HepG2 (cell line): ENCODE measurements at regions not wholly inside any gene's neighbourhood (a gene's known extent, or its start where the extent isn't known, plus 50 kb on each side); places are given as distances from the start of the nearest gene placed in this dataset.

Source experiments
- ATAC-seq: fragments of 200-7000 bp; cut with Tn5 transposase; 3 replicates; pipeline ENCODE4 v1.9.1; 2020; ENCODE audit warnings: mild to moderate bottlenecking, moderate library complexity
- BruUV-seq: library from RNA; stranded (reverse); fragments of 400-500 nt; replicated peaks from 2 replicates; lab custom pipeline; 2021; lab: Mats Ljungman, UMichigan
- CTCF ChIA-PET: fragments of 300-600 bp; formaldehyde crosslinking; extraction: SDS; loops from one replicate; lab custom pipeline; 2021; ENCODE audit warnings: low total read pairs, inconsistent platforms, low intra/inter-chr PET ratio; lab: Yijun Ruan, JAX
- POLR2A ChIA-PET: fragments of 350-600 bp; sonication (Branson Sonifier 250); formaldehyde crosslinking; loops from one replicate; lab custom pipeline; 2020; ENCODE audit warnings: antibody characterized with exemption, inconsistent platforms; lab: Yijun Ruan, JAX
- DNase-seq: peaks from one replicate; pipeline ENCODE4 v3.0.0-alpha.2; 2015; ENCODE audit warnings: low spot score
- FAIRE-seq: peaks from 3 replicates; lab custom pipeline; 2011; peaks lifted over from hg19 to GRCh38; lab: Jason Lieb, UNC
- H2AFZ ChIP-seq: one replicate; pipeline ENCODE4 v1.6.1; 2011; ENCODE audit warnings: low read length, inconsistent platforms
- H3K27ac ChIP-seq: fragments of 300-600 bp; 3 replicates; pipeline ENCODE4 v1.8.0; 2011; ENCODE audit warnings: mixed run types, mild to moderate bottlenecking, mixed read lengths, low read length, inconsistent platforms; ENCODE audit not compliant: insufficient read depth; ENCODE audit errors: extremely low read length
- H3K27me3 ChIP-seq, 2 experiments: fragments of 200-600 bp in 1 of 2; 2 replicates in 1 of 2; 3 replicates in 1 of 2; pipeline versions ENCODE4 v1.6.0 to v1.8.0; 2011; ENCODE audit warnings: low read length in 2 of 2, mild to moderate bottlenecking in 2 of 2, moderate library complexity in 2 of 2, inconsistent platforms in 1 of 2; ENCODE audit not compliant: insufficient read depth in 2 of 2, control insufficient read depth in 1 of 2
- H3K36me3 ChIP-seq, 2 experiments: fragments of 200-600 bp in 1 of 2; replicated peaks in 1 of 2; 2 replicates in 1 of 2; 3 replicates in 1 of 2; pipeline versions ENCODE4 v1.5.1 to v1.8.0; 2011; ENCODE audit warnings: low read length in 2 of 2, inconsistent platforms in 1 of 2; ENCODE audit not compliant: insufficient read depth in 2 of 2, control insufficient read depth in 1 of 2
- H3K4me1 ChIP-seq: 2 replicates; pipeline ENCODE4 v1.5.1; 2012; ENCODE audit warnings: low read length, inconsistent platforms; ENCODE audit not compliant: insufficient read depth
- H3K4me2 ChIP-seq: 2 replicates; pipeline ENCODE4 v1.6.0; 2011; ENCODE audit warnings: low read depth, low read length, inconsistent platforms
- H3K4me3 ChIP-seq, 3 experiments: fragments of 200-600 bp in 1 of 3; sonication (generic), shearing (Covaris generic) in 1 of 3; replicated peaks in 1 of 3; 2 replicates each; pipeline ENCODE4 v1.5.1; 2011 to 2016; ENCODE audit warnings: low read length in 3 of 3, inconsistent platforms in 2 of 3, low read depth in 2 of 3, mild to moderate bottlenecking in 2 of 3, control low read depth in 1 of 3, mixed read lengths in 1 of 3; ENCODE audit not compliant: insufficient read depth in 1 of 3
- H3K79me2 ChIP-seq: one replicate; pipeline ENCODE4 v1.6.1; 2011; ENCODE audit warnings: low read length, inconsistent platforms; ENCODE audit not compliant: insufficient read depth
- H3K9ac ChIP-seq: 2 replicates; pipeline ENCODE4 v1.6.0; 2011; ENCODE audit warnings: mild to moderate bottlenecking, low read depth, low read length, inconsistent platforms; ENCODE audit not compliant: insufficient read depth
- H3K9me3 ChIP-seq: 2 replicates; pipeline ENCODE4 v1.5.1; 2012; ENCODE audit warnings: mild to moderate bottlenecking, low read length
- H4K20me1 ChIP-seq: 2 replicates; pipeline ENCODE4 v1.6.0; 2011; ENCODE audit warnings: inconsistent platforms, mild to moderate bottlenecking, low read length, moderate library complexity; ENCODE audit not compliant: insufficient read depth
- BHLHE40 ChIP-seq: IDR thresholded peaks from 2 replicates; pipeline ENCODE4 v1.6.1; 2011; ENCODE audit warnings: low read length, improper control_type of control experiment
- ELF3 ChIP-seq: IDR thresholded peaks from 2 replicates; pipeline ENCODE4 v1.6.1; 2016; ENCODE audit warnings: missing genetic modification reagents, missing compliant biosample characterization
- JUNB ChIP-seq: sonication (generic); formaldehyde crosslinking; IDR thresholded peaks from 2 replicates; pipeline ENCODE4 v1.8.0; 2022; ENCODE audit warnings: missing genetic modification reagents, mild to moderate bottlenecking, borderline replicate concordance
- NFIB ChIP-seq: sonication (generic); formaldehyde crosslinking; IDR thresholded peaks from 2 replicates; pipeline ENCODE4 v1.9.0; 2021; ENCODE audit warnings: missing genetic modification reagents, mild to moderate bottlenecking, borderline replicate concordance
- NONO ChIP-seq, 2 experiments: fragments of 450-650 bp in 1 of 2; sonication (generic) in 1 of 2; formaldehyde crosslinking in 1 of 2; IDR thresholded peaks in 1 of 2; conservative IDR thresholded peaks in 1 of 2; 2 replicates each; pipeline versions ENCODE4 v1.6.1 to v1.8.0; 2017 to 2022; ENCODE audit warnings: mild to moderate bottlenecking in 1 of 2, missing genetic modification reagents in 1 of 2, moderate library complexity in 1 of 2
- TCF7L2 ChIP-seq: IDR thresholded peaks from 2 replicates; pipeline ENCODE4 v1.6.1; 2011; ENCODE audit warnings: mild to moderate bottlenecking, low read depth, low read length, moderate library complexity
- ZNF354B ChIP-seq: sonication (generic); formaldehyde crosslinking; IDR thresholded peaks from 2 replicates; pipeline ENCODE4 v1.8.0; 2022; ENCODE audit warnings: mild to moderate bottlenecking, missing genetic modification reagents
- ZNF747 ChIP-seq: sonication (generic); formaldehyde crosslinking; IDR thresholded peaks from 2 replicates; pipeline ENCODE4 v1.8.1; 2023; ENCODE audit warnings: missing genetic modification reagents, mild to moderate bottlenecking, borderline replicate concordance
- ZNF775 ChIP-seq: sonication (generic); formaldehyde crosslinking; IDR thresholded peaks from 2 replicates; pipeline ENCODE4 v1.4.0; 2020; ENCODE audit warnings: missing genetic modification reagents, mild to moderate bottlenecking, moderate library complexity, borderline replicate concordance
- in situ Hi-C: cut with HindIII; loops from 2 replicates; pipeline ENCODE4 v1.10.0; 2017; ENCODE audit warnings: low pct_unique_long_range_greater_than_20kb; ENCODE audit not compliant: extremely low pct_ligation_motif_present
- intact Hi-C: fragments of 100-400 bp; cut with micrococcal nuclease; formaldehyde crosslinking; loops from one replicate; pipeline ENCODE4 v1.10.0; 2022; ENCODE audit not compliant: unreplicated experiment
- TF ChIP-seq, protein P1 (sequence below): sonication (generic); formaldehyde crosslinking; IDR thresholded peaks from 2 replicates; pipeline ENCODE4 v1.8.1; 2023; ENCODE audit warnings: missing genetic modification reagents, inconsistent platforms, borderline replicate concordance
- TF ChIP-seq, protein P2 (sequence below): sonication (generic); formaldehyde crosslinking; IDR thresholded peaks from 2 replicates; pipeline ENCODE4 v1.5.0; 2020; ENCODE audit warnings: mild to moderate bottlenecking, missing genetic modification reagents
- TF ChIP-seq, protein P3 (sequence below): sonication (generic); formaldehyde crosslinking; IDR thresholded peaks from 2 replicates; pipeline ENCODE4 v1.8.0; 2022; ENCODE audit warnings: missing genetic modification reagents, mild to moderate bottlenecking, borderline replicate concordance
- TF ChIP-seq, protein P4 (sequence below): IDR thresholded peaks from 2 replicates; pipeline ENCODE4 v1.6.1; 2018; ENCODE audit warnings: missing genetic modification reagents
- TF ChIP-seq, protein P5 (sequence below): sonication (generic); formaldehyde crosslinking; IDR thresholded peaks from 2 replicates; pipeline ENCODE4 v1.5.1; 2020; ENCODE audit warnings: missing genetic modification reagents, mild to moderate bottlenecking, borderline replicate concordance

DNA sequence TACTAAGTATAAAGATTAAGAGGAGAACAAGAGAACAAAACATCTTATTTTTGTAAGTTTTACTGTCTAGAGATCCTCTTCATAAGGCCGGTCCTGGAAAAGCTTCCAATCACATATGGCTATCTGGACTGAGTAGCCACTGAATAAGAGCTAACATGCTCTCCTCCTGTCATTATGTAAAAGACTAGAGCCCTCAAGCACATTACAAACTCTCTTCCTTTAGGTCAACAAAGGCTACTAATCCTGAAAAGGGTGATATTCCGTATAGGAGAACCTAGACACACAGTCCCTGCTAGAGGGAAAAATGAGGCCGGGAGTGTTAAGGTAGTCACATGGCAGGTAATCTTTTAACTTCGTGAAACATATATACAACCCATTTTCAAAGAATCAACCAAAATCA, 665.6 kb downstream of the EFNA5 start (continued):
- no peak for TF ChIP-seq ZNF775 (CRISPR knock-in tag)
- no peak for TF ChIP-seq ELF3 (CRISPR knock-in tag)
- no peak for TF ChIP-seq BHLHE40
- no peak for TF ChIP-seq ZNF747 (CRISPR knock-in tag)
- TF ChIP-seq, protein P1, sequence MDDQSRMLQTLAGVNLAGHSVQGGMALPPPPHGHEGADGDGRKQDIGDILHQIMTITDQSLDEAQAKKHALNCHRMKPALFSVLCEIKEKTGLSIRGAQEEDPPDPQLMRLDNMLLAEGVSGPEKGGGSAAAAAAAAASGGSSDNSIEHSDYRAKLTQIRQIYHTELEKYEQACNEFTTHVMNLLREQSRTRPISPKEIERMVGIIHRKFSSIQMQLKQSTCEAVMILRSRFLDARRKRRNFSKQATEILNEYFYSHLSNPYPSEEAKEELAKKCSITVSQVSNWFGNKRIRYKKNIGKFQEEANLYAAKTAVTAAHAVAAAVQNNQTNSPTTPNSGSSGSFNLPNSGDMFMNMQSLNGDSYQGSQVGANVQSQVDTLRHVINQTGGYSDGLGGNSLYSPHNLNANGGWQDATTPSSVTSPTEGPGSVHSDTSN (CRISPR knock-in tag), result no peak
- TF ChIP-seq, protein P2, sequence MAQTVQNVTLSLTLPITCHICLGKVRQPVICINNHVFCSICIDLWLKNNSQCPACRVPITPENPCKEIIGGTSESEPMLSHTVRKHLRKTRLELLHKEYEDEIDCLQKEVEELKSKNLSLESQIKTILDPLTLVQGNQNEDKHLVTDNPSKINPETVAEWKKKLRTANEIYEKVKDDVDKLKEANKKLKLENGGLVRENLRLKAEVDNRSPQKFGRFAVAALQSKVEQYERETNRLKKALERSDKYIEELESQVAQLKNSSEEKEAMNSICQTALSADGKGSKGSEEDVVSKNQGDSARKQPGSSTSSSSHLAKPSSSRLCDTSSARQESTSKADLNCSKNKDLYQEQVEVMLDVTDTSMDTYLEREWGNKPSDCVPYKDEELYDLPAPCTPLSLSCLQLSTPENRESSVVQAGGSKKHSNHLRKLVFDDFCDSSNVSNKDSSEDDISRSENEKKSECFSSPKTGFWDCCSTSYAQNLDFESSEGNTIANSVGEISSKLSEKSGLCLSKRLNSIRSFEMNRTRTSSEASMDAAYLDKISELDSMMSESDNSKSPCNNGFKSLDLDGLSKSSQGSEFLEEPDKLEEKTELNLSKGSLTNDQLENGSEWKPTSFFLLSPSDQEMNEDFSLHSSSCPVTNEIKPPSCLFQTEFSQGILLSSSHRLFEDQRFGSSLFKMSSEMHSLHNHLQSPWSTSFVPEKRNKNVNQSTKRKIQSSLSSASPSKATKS (CRISPR knock-in tag), result no peak
- no peak for TF ChIP-seq NONO (IDR thresholded peaks at IDR 0.05)
- TF ChIP-seq NONO (CRISPR knock-in tag; conservative IDR thresholded peaks at IDR 0.05), result no peak
- TF ChIP-seq, protein P3, sequence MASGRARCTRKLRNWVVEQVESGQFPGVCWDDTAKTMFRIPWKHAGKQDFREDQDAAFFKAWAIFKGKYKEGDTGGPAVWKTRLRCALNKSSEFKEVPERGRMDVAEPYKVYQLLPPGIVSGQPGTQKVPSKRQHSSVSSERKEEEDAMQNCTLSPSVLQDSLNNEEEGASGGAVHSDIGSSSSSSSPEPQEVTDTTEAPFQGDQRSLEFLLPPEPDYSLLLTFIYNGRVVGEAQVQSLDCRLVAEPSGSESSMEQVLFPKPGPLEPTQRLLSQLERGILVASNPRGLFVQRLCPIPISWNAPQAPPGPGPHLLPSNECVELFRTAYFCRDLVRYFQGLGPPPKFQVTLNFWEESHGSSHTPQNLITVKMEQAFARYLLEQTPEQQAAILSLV (CRISPR knock-in tag), result no peak
- no peak for TF ChIP-seq JUNB

DNA sequence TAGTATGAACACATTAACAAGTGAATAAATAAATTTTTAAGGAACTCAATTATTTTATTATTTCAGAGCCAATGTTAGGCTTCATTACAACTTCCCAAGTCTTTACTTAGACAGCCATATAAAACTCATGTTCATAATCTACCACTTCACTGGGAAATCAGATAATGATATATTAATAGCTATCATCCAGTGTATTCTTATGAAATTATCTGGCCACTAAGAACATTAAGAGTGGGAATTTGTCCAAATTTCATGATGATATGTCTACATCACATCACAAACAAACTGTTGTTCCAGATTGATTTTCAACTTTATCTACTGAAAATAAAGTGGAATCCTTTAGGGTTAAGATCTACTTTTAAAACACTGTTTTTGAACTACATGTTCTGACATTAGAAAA, 668.6 kb downstream of the EFNA5 start:
- no peak overlapping the region for H3K4me2 ChIP-seq
- no peak overlapping the region for H3K27ac ChIP-seq
- no peaks in the 10 kb centered on the region for H3K4me1 ChIP-seq
- no peak overlapping the region for H3K9ac ChIP-seq
- H2AFZ ChIP-seq, result no peak overlapping the region
- in situ Hi-C loops (no loop called here), intact Hi-C loops (no loop called here)
- ChIA-PET POLR2A (no interaction called here), CTCF (no interaction called here)
- no peaks in the 10 kb centered on the region for H3K27me3 ChIP-seq
- no peak for FAIRE-seq
- H3K36me3 ChIP-seq, result no peaks in the 10 kb centered on the region
- H3K9me3 ChIP-seq, result no peaks in the 10 kb centered on the region
- no peak for DNase-seq
- H4K20me1 ChIP-seq, result no peaks in the 10 kb centered on the region
- no peaks in the 10 kb centered on the region for H3K79me2 ChIP-seq
- TF ChIP-seq, protein P4, sequence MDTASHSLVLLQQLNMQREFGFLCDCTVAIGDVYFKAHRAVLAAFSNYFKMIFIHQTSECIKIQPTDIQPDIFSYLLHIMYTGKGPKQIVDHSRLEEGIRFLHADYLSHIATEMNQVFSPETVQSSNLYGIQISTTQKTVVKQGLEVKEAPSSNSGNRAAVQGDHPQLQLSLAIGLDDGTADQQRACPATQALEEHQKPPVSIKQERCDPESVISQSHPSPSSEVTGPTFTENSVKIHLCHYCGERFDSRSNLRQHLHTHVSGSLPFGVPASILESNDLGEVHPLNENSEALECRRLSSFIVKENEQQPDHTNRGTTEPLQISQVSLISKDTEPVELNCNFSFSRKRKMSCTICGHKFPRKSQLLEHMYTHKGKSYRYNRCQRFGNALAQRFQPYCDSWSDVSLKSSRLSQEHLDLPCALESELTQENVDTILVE, result no peak
- TF ChIP-seq, protein P5, sequence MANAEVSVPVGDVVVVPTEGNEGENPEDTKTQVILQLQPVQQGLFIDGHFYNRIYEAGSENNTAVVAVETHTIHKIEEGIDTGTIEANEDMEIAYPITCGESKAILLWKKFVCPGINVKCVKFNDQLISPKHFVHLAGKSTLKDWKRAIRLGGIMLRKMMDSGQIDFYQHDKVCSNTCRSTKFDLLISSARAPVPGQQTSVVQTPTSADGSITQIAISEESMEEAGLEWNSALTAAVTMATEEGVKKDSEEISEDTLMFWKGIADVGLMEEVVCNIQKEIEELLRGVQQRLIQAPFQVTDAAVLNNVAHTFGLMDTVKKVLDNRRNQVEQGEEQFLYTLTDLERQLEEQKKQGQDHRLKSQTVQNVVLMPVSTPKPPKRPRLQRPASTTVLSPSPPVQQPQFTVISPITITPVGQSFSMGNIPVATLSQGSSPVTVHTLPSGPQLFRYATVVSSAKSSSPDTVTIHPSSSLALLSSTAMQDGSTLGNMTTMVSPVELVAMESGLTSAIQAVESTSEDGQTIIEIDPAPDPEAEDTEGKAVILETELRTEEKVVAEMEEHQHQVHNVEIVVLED (CRISPR knock-in tag), result no peak
- TF ChIP-seq NFIB (no peak), ZNF354B (CRISPR knock-in tag) (no peak), TCF7L2 (no peak)
- ATAC-seq, result no peak
- no TSS peak for BruUV-seq
- no peak overlapping the region for H3K4me3 ChIP-seq
